HG03060 (cell line): ENCODE measurements at regions not wholly inside any gene's neighbourhood (a gene's known extent, or its start where the extent isn't known, plus 50 kb on each side); places are given as distances from the start of the nearest gene placed in this dataset.

ENCODE experiments used
- ATAC-seq: cut with Tn5 transposase; IDR thresholded peaks from one replicate; pipeline ENCODE4 v1.9.1; 2021; ENCODE audit warnings: low read depth, moderate number of reproducible peaks; ENCODE audit not compliant: unreplicated experiment

GRCh38 chr3:70583682-70584081, 271.2 kb upstream of the MDFIC2 start:
- no peak for ATAC-seq

GRCh38 chr3:70582803-70583202, 270.4 kb upstream of the MDFIC2 start:
- ATAC-seq, result no peak

- no peak for ATAC-seq
Observed at GRCh38 chr3:70580021-70580420, 267.6 kb upstream of the MDFIC2 start.

- no peak for ATAC-seq
Observed at GRCh38 chr3:70571696-70572095, 259.3 kb upstream of the MDFIC2 start.

GRCh38 chr3:70570584-70570983, 258.1 kb upstream of the MDFIC2 start:
- ATAC-seq, result no peak

- no peak for ATAC-seq
Observed at GRCh38 chr3:70568626-70569025, 256.2 kb upstream of the MDFIC2 start.

- no peak for ATAC-seq
Observed at GRCh38 chr3:70565861-70566260, 253.4 kb upstream of the MDFIC2 start.

GRCh38 chr3:70564552-70564951, 252.1 kb upstream of the MDFIC2 start:
- no peak for ATAC-seq

GRCh38 chr3:70561796-70562195, 249.4 kb upstream of the MDFIC2 start:
- no peak for ATAC-seq

- ATAC-seq, result no peak
Observed at GRCh38 chr3:70558956-70559355, 246.5 kb upstream of the MDFIC2 start.

GRCh38 chr3:70557976-70558375, 245.5 kb upstream of the MDFIC2 start:
- no peak for ATAC-seq

GRCh38 chr3:70556056-70556455, 243.6 kb upstream of the MDFIC2 start:
- ATAC-seq, result no peak

GRCh38 chr3:70554170-70554569, 241.7 kb upstream of the MDFIC2 start:
- ATAC-seq, result no peak

GRCh38 chr3:70550723-70551319, 238.4 kb upstream of the MDFIC2 start:
- ATAC-seq, result peak; percentile 60

GRCh38 chr3:70546679-70547078, 234.2 kb upstream of the MDFIC2 start:
- ATAC-seq, result no peak

- ATAC-seq, result no peak
Observed at GRCh38 chr3:70543493-70543892, 231.1 kb upstream of the MDFIC2 start.

GRCh38 chr3:70539908-70540307, 227.5 kb upstream of the MDFIC2 start:
- ATAC-seq, result no peak

GRCh38 chr3:70532806-70533205, 220.4 kb upstream of the MDFIC2 start:
- no peak for ATAC-seq

GRCh38 chr3:70531838-70532489, 219.5 kb upstream of the MDFIC2 start:
- ATAC-seq, result no peak

- ATAC-seq, result no peak
Observed at GRCh38 chr3:70531063-70531657, 218.7 kb upstream of the MDFIC2 start.

- no peak for ATAC-seq
Observed at GRCh38 chr3:70530626-70531025, 218.2 kb upstream of the MDFIC2 start.

- ATAC-seq, result no peak
Observed at GRCh38 chr3:70527026-70527425, 214.6 kb upstream of the MDFIC2 start.
